HCT116 (cell line): ENCODE measurements at regions not wholly inside any gene's neighbourhood (a gene's known extent, or its start where the extent isn't known, plus 50 kb on each side); places are given as distances from the start of the nearest gene placed in this dataset.

Experiments
- ATAC-seq: fragments of 200-7000 bp; cut with Tn5 transposase; 2 replicates; pipeline ENCODE4 v1.9.1; 2020; ENCODE audit warnings: mild to moderate bottlenecking, moderate library complexity
- BruUV-seq: library from RNA; stranded (reverse); fragments of 400-500 nt; replicated peaks from 2 replicates; lab custom pipeline; 2021; lab: Mats Ljungman, UMichigan
- CTCF ChIA-PET: fragments of 300-600 bp; sonication (Branson Sonifier 250); formaldehyde crosslinking; loops from one replicate; lab custom pipeline; 2021; ENCODE audit warnings: antibody characterized with exemption; lab: Charles Lee
- POLR2A ChIA-PET: fragments of 300-600, 350-600 bp; sonication (Branson Sonifier 250); formaldehyde crosslinking; loops from one replicate; lab custom pipeline; 2021; ENCODE audit warnings: antibody characterized with exemption; lab: Charles Lee
- RAD21 ChIA-PET, 2 experiments: fragments of 300-600 bp; sonication (Branson Sonifier 250); formaldehyde crosslinking; loops; one replicate each; lab custom pipeline; 2023; ENCODE audit warnings: low total read pairs in 2 of 2; ENCODE audit not compliant: uncharacterized antibody in 2 of 2, unreplicated experiment in 2 of 2, low non-redundant PET in 1 of 2; lab: Charles Lee
- DNase-seq: peaks from one replicate; pipeline ENCODE4 v3.0.0-alpha.2; 2010; ENCODE audit warnings: low read depth, low spot score
- H2AFZ ChIP-seq: fragments of 200-600 bp; shearing (Covaris generic), sonication (generic); 2 replicates; pipeline ENCODE4 v1.6.1; 2017; ENCODE audit warnings: low read depth, mixed run types, mixed read lengths, antibody characterized with exemption, low read length; ENCODE audit not compliant: poor library complexity, severe bottlenecking
- H3K27ac ChIP-seq: 2 replicates; pipeline ENCODE4 v1.5.1; 2012; ENCODE audit warnings: low read depth, low read length
- H3K27me3 ChIP-seq: fragments of 200-600 bp; sonication (generic); 2 replicates; pipeline ENCODE4 v1.6.1; 2016; ENCODE audit warnings: mixed run types, low read length, mixed read lengths; ENCODE audit not compliant: insufficient read depth
- H3K36me3 ChIP-seq, 2 experiments: fragments of 200-500 bp in 1 of 2; fragments of 200-600 bp in 1 of 2; sonication (Bioruptor generic) in 1 of 2; sonication (generic) in 1 of 2; 2 replicates each; pipeline versions ENCODE4 v1.5.1 to v1.6.1; 2014 to 2016; ENCODE audit warnings: low read length in 2 of 2, inconsistent platforms in 1 of 2, mixed read lengths in 1 of 2, mixed run types in 1 of 2; ENCODE audit not compliant: insufficient read depth in 2 of 2, control insufficient read depth in 1 of 2
- H3K4me1 ChIP-seq, 2 experiments: fragments of 200-600 bp in 1 of 2; sonication (generic) in 1 of 2; 2 replicates each; pipeline versions ENCODE4 v1.5.1 to v1.6.1; 2012 to 2017; ENCODE audit warnings: low read length in 2 of 2, inconsistent platforms in 1 of 2, mild to moderate bottlenecking in 1 of 2, mixed read lengths in 1 of 2, mixed run types in 1 of 2, moderate library complexity in 1 of 2; ENCODE audit not compliant: insufficient read depth in 2 of 2, control insufficient read depth in 1 of 2
- H3K4me2 ChIP-seq: fragments of 200-600 bp; sonication (generic); 2 replicates; pipeline ENCODE4 v1.6.1; 2017; ENCODE audit warnings: mixed run types, low read length, mixed read lengths
- H3K4me3 ChIP-seq, 2 experiments: fragments of 200-600 bp in 1 of 2; sonication (generic) in 1 of 2; replicated peaks in 1 of 2; 2 replicates each; pipeline ENCODE4 v1.5.1; 2011 to 2016; ENCODE audit warnings: low read length in 2 of 2, control low read depth in 1 of 2, low read depth in 1 of 2, mild to moderate bottlenecking in 1 of 2, mixed read lengths in 1 of 2, mixed run types in 1 of 2
- H3K79me2 ChIP-seq: fragments of 200-600 bp; sonication (generic); 2 replicates; pipeline ENCODE4 v1.6.1; 2017; ENCODE audit warnings: mild to moderate bottlenecking, mixed run types, low read length, moderate library complexity, mixed read lengths; ENCODE audit not compliant: insufficient read depth
- H3K9ac ChIP-seq: fragments of 200-600 bp; sonication (generic); 2 replicates; pipeline ENCODE4 v1.6.1; 2016; ENCODE audit warnings: low read length, mixed read lengths
- H3K9me2 ChIP-seq: fragments of 200-600 bp; sonication (generic), shearing (Covaris generic); 2 replicates; pipeline ENCODE4 v1.6.1; 2017; ENCODE audit warnings: mixed run types, mild to moderate bottlenecking, moderate library complexity; ENCODE audit not compliant: insufficient read depth
- H3K9me3 ChIP-seq, 2 experiments: fragments of 200-500 bp in 1 of 2; fragments of 200-600 bp in 1 of 2; sonication (Bioruptor generic) in 1 of 2; sonication (generic) in 1 of 2; 2 replicates each; pipeline ENCODE4 v1.6.1; 2014 to 2017; ENCODE audit warnings: low read length in 2 of 2, mixed read lengths in 2 of 2, inconsistent platforms in 1 of 2, low read depth in 1 of 2, mild to moderate bottlenecking in 1 of 2, mixed run types in 1 of 2, moderate library complexity in 1 of 2; ENCODE audit not compliant: control insufficient read depth in 1 of 2, insufficient read depth in 1 of 2
- H4K20me1 ChIP-seq: fragments of 200-600 bp; sonication (generic), shearing (Covaris generic); 2 replicates; pipeline ENCODE4 v1.6.1; 2017; ENCODE audit warnings: mixed run types, mild to moderate bottlenecking, moderate library complexity; ENCODE audit not compliant: insufficient read depth
- ELF1 ChIP-seq: IDR thresholded peaks from 2 replicates; pipeline ENCODE4 v1.6.1; 2012; ENCODE audit warnings: low read depth, borderline replicate concordance
- EZH2 ChIP-seq: fragments of 200-600 bp; sonication (generic); IDR thresholded peaks from 2 replicates; pipeline ENCODE4 v1.6.1; 2017; ENCODE audit warnings: antibody characterized with exemption, mixed run types
- EZH2phosphoT487 ChIP-seq: fragments of 200-600 bp; IDR thresholded peaks from 2 replicates; pipeline ENCODE4 v1.6.1; 2018; ENCODE audit warnings: antibody characterized with exemption, borderline replicate concordance
- MAX ChIP-seq: IDR thresholded peaks from 2 replicates; pipeline ENCODE4 v1.6.1; 2012
- POLR2A ChIP-seq: IDR thresholded peaks from 2 replicates; pipeline ENCODE4 v1.7.0; 2011; ENCODE audit warnings: borderline replicate concordance; ENCODE audit not compliant: insufficient read depth, insufficient read length; ENCODE audit errors: extremely low read depth
- POLR2AphosphoS5 ChIP-seq: IDR thresholded peaks from 2 replicates; pipeline ENCODE4 v1.6.1; 2011; ENCODE audit warnings: mild to moderate bottlenecking, low read depth, low read length, moderate library complexity
- RAD21 ChIP-seq: IDR thresholded peaks from 2 replicates; pipeline ENCODE4 v1.6.1; 2012; ENCODE audit warnings: low read depth, mild to moderate bottlenecking
- SRF ChIP-seq: IDR thresholded peaks from 2 replicates; pipeline ENCODE4 v1.6.1; 2012; ENCODE audit warnings: low read depth
- ZFX ChIP-seq: fragments of 450-650 bp; IDR thresholded peaks from 2 replicates; pipeline ENCODE4 v1.6.1; 2017
- ZNF274 ChIP-seq: fragments of 200-500 bp; sonication (Bioruptor generic); IDR thresholded peaks from 2 replicates; pipeline ENCODE4 v1.6.1; 2014; ENCODE audit warnings: mild to moderate bottlenecking, low read depth, low read length, inconsistent platforms
- intact Hi-C: fragments of 100-400 bp; cut with micrococcal nuclease; formaldehyde crosslinking; loops from 2 replicates; pipeline ENCODE4 v1.10.0; 2022
- TF ChIP-seq, protein P1 (sequence below): IDR thresholded peaks from 2 replicates; pipeline ENCODE4 v1.6.1; 2011; ENCODE audit warnings: mild to moderate bottlenecking, low read length, moderate library complexity; ENCODE audit not compliant: insufficient replicate concordance; ENCODE audit errors: extremely low read depth
- TF ChIP-seq, protein P2 (sequence below), 3 experiments: fragments of 200-600 bp in 1 of 3; sonication (generic) in 1 of 3; IDR thresholded peaks in 2 of 3; conservative IDR thresholded peaks in 1 of 3; 2 replicates each; pipeline ENCODE4 v1.5.1; 2012 to 2017; ENCODE audit warnings: low read depth in 2 of 3, low read length in 2 of 3, antibody characterized with exemption in 1 of 3, borderline replicate concordance in 1 of 3, control low read depth in 1 of 3, mild to moderate bottlenecking in 1 of 3, mixed read lengths in 1 of 3, mixed run types in 1 of 3, moderate library complexity in 1 of 3; ENCODE audit not compliant: insufficient read depth in 1 of 3

- TF ChIP-seq, protein P1, sequence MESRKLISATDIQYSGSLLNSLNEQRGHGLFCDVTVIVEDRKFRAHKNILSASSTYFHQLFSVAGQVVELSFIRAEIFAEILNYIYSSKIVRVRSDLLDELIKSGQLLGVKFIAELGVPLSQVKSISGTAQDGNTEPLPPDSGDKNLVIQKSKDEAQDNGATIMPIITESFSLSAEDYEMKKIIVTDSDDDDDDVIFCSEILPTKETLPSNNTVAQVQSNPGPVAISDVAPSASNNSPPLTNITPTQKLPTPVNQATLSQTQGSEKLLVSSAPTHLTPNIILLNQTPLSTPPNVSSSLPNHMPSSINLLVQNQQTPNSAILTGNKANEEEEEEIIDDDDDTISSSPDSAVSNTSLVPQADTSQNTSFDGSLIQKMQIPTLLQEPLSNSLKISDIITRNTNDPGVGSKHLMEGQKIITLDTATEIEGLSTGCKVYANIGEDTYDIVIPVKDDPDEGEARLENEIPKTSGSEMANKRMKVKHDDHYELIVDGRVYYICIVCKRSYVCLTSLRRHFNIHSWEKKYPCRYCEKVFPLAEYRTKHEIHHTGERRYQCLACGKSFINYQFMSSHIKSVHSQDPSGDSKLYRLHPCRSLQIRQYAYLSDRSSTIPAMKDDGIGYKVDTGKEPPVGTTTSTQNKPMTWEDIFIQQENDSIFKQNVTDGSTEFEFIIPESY, result no peak
- TF ChIP-seq, protein P2, sequence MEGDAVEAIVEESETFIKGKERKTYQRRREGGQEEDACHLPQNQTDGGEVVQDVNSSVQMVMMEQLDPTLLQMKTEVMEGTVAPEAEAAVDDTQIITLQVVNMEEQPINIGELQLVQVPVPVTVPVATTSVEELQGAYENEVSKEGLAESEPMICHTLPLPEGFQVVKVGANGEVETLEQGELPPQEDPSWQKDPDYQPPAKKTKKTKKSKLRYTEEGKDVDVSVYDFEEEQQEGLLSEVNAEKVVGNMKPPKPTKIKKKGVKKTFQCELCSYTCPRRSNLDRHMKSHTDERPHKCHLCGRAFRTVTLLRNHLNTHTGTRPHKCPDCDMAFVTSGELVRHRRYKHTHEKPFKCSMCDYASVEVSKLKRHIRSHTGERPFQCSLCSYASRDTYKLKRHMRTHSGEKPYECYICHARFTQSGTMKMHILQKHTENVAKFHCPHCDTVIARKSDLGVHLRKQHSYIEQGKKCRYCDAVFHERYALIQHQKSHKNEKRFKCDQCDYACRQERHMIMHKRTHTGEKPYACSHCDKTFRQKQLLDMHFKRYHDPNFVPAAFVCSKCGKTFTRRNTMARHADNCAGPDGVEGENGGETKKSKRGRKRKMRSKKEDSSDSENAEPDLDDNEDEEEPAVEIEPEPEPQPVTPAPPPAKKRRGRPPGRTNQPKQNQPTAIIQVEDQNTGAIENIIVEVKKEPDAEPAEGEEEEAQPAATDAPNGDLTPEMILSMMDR (IDR thresholded peaks at IDR 0.05 in 2 of 3, conservative IDR thresholded peaks at IDR 0.05 in 1 of 3; ENCODE audit: borderline replicate concordance in 1 of 3, insufficient read depth in 1 of 3, low read depth in 2 of 3, low read length in 2 of 3), result no peak
- TF ChIP-seq POLR2AphosphoS5, result no peak
- no peak for TF ChIP-seq POLR2A
- TF ChIP-seq EZH2, result no peak
- TF ChIP-seq SRF, result no peak
- TF ChIP-seq, all 23 proteins: peak for 0
These were observed 103.9 kb upstream of the FAM20A start (continued) for GRCh38 chr17:68704871-68705713.

- H4K20me1 ChIP-seq, result no peaks in the 10 kb centered on the region
- CTCF ChIA-PET, result no interaction called here
- no peak for ATAC-seq
- no peaks in the 10 kb centered on the region for H3K36me3 ChIP-seq
- no peak overlapping the region for H3K27ac ChIP-seq
- intact Hi-C loops, result no loop called here
- no peak overlapping the region for H2AFZ ChIP-seq
- H3K9ac ChIP-seq, result no peak overlapping the region
- no peaks in the 10 kb centered on the region for H3K27me3 ChIP-seq
- H3K4me2 ChIP-seq, result no peak overlapping the region
- RAD21 ChIA-PET, result no interaction called here
- H3K9me2 ChIP-seq, result no peaks in the 10 kb centered on the region
- POLR2A ChIA-PET, result no interaction called here
- H3K4me3 ChIP-seq, result no peak overlapping the region
- DNase-seq, result no peak
- peaks cover 0 to 5% of the 10 kb centered on the region in 2 experiments; a peak in 1 of 4 replicates for H3K4me1 ChIP-seq
- no peaks in the 10 kb centered on the region for H3K9me3 ChIP-seq
- BruUV-seq, result no TSS peak
- H3K79me2 ChIP-seq, result no peaks in the 10 kb centered on the region
- TF ChIP-seq POLR2A (no peak), ZFX (no peak), EZH2 (no peak), ZNF274 (no peak), POLR2AphosphoS5 (no peak), RAD21 (no peak), ELF1 (no peak), EZH2phosphoT487 (no peak), MAX (no peak)
- TF ChIP-seq, protein P1, result no peak
These were observed 99.9 kb upstream of the FAM20A start for GRCh38 chr17:68701046-68701445.
